OCI-LY3 (cell line): ENCODE measurements at regions not wholly inside any gene's neighbourhood (a gene's known extent, or its start where the extent isn't known, plus 50 kb on each side); places are given as distances from the start of the nearest gene placed in this dataset.

Source experiments
- EZH2phosphoT487 ChIP-seq: fragments of 200-600 bp; shearing (Covaris generic); IDR thresholded peaks from 2 replicates; pipeline ENCODE4 v1.6.1; 2018; ENCODE audit warnings: antibody characterized with exemption, mixed run types, low read depth
- TF ChIP-seq, protein P1 (sequence below): fragments of 200-600, 300-600 bp; sonication (generic); IDR thresholded peaks from 2 replicates; pipeline ENCODE4 v1.5.1; 2014; ENCODE audit warnings: antibody characterized with exemption, low read length, low read depth

- TF ChIP-seq, protein P1, sequence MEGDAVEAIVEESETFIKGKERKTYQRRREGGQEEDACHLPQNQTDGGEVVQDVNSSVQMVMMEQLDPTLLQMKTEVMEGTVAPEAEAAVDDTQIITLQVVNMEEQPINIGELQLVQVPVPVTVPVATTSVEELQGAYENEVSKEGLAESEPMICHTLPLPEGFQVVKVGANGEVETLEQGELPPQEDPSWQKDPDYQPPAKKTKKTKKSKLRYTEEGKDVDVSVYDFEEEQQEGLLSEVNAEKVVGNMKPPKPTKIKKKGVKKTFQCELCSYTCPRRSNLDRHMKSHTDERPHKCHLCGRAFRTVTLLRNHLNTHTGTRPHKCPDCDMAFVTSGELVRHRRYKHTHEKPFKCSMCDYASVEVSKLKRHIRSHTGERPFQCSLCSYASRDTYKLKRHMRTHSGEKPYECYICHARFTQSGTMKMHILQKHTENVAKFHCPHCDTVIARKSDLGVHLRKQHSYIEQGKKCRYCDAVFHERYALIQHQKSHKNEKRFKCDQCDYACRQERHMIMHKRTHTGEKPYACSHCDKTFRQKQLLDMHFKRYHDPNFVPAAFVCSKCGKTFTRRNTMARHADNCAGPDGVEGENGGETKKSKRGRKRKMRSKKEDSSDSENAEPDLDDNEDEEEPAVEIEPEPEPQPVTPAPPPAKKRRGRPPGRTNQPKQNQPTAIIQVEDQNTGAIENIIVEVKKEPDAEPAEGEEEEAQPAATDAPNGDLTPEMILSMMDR, result no peak
- no peak for TF ChIP-seq EZH2phosphoT487
These were observed 66.3 kb upstream of the SCG2 start for GRCh38 chr2:223668302-223668998.
